ENCODE measurements at regions not wholly inside any gene's neighbourhood (a gene's known extent, or its start where the extent isn't known, plus 50 kb on each side); places are given as distances from the start of the nearest gene placed in this dataset.

- peaks cover 6% of the 10 kb centered on the region for H3K4me1 ChIP-seq (ENCODE audit: control insufficient read depth, insufficient read depth, low read length)
- H3K4me3 ChIP-seq (ENCODE audit: insufficient read depth, low read depth, low read length), result no peak overlapping the region
- H3K9me3 ChIP-seq (ENCODE audit: control insufficient read depth, low read length), result no peaks in the 10 kb centered on the region
- no peaks in the 10 kb centered on the region for H3K36me3 ChIP-seq (ENCODE audit: control insufficient read depth, insufficient read depth, low read length)
- no peak overlapping the region for H3K27ac ChIP-seq (ENCODE audit: insufficient read depth, low read depth, low read length, poor library complexity, severe bottlenecking)
- no peaks in the 10 kb centered on the region for H3K27me3 ChIP-seq (ENCODE audit: control insufficient read depth, insufficient read depth, low read length, poor library complexity, severe bottlenecking)
Measured at GRCh38 chr19:29390742-29391141, 135.1 kb upstream of the VSTM2B start.

GRCh38 chr19:29393915-29394460, 131.8 kb upstream of the VSTM2B start:
- Histone ChIP-seq H3K4me3 (ENCODE audit: insufficient read depth, low read depth, low read length) (no peak overlapping the region), H3K27me3 (ENCODE audit: control insufficient read depth, insufficient read depth, low read length, poor library complexity, severe bottlenecking) (no peaks in the 10 kb centered on the region), H3K9me3 (ENCODE audit: control insufficient read depth, low read length) (no peaks in the 10 kb centered on the region), H3K36me3 (ENCODE audit: control insufficient read depth, insufficient read depth, low read length) (no peaks in the 10 kb centered on the region), H3K27ac (ENCODE audit: insufficient read depth, low read depth, low read length, poor library complexity, severe bottlenecking) (no peak overlapping the region), H3K4me1 (ENCODE audit: control insufficient read depth, insufficient read depth, low read length) (peaks cover 10% of the 10 kb centered on the region)
- 73 to 75% methylated on average over 7 of the region's 7 CpGs for WGBS, 2 experiments

DNA sequence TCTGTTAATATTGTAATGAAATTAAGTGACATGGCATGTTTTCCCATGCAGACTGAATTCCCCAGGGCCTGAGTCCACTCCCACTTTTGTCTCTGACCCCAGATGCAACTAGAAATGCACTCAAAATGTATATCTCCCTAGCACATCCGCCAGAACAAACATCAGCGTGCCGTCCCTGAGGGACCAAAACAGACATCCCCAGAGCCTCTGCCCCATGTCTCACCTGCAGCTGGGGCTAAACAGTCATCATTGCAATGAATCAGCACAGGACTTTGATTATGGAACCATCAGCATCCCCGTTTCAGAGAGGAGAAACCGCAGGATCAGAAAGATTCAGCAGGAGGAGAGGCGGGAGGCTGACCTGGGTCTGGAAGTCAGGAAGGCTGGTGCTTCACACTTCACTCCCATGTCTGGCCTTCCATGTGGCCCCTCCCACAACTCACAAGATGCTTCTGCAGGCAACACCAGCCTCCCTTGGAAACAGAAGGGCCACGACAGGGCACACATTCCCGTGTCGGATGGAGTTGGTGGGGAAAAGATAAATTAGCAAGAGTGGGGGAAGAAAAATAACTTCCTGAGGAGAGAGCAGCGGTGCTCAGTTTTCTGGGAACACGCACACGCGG, 130.6 kb upstream of the VSTM2B start:
- no peaks in the 10 kb centered on the region for H3K9me3 ChIP-seq (ENCODE audit: control insufficient read depth, low read length)
- H3K27me3 ChIP-seq (ENCODE audit: control insufficient read depth, insufficient read depth, low read length, poor library complexity, severe bottlenecking), result no peaks in the 10 kb centered on the region
- H3K4me1 ChIP-seq (ENCODE audit: control insufficient read depth, insufficient read depth, low read length), result peaks cover 19% of the 10 kb centered on the region
- no peak overlapping the region for H3K4me3 ChIP-seq (ENCODE audit: insufficient read depth, low read depth, low read length)
- H3K36me3 ChIP-seq (ENCODE audit: control insufficient read depth, insufficient read depth, low read length), result no peaks in the 10 kb centered on the region
- H3K27ac ChIP-seq (ENCODE audit: insufficient read depth, low read depth, low read length, poor library complexity, severe bottlenecking), result no peak overlapping the region
- 82 to 85% methylated on average over 13 of the region's 13 CpGs for WGBS, 2 experiments

DNA sequence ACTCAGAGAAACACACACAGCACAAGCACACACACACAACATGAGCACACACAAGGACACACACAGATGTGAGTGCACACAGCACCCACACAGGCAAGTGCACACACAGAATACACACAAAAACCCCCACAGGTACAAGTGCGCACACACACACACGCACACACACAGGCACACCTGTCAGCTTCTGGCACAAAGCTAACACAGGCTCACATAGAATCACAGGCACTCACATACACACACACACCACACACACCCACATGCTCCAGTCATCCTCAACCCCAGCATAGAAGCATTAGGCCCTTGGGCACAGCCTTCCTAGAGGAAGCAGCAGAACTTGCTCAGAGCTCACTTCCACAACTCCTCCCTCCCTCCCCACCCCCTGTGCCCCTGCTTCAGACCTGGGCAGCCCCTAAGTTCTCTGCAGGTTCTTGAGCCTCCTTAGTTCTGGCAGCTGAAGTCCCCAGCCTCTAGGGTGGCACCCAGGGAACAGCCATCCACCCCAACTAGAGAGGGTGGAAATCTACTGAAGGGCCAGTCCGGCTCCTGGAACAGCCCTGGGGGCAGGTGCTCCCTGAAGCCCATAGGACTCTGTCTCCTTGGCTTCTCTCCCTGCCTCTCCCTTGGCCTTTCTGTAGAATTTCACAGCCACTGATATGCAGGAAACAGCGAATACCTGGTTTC, 129.9 kb upstream of the VSTM2B start:
- no peaks in the 10 kb centered on the region for H3K36me3 ChIP-seq (ENCODE audit: control insufficient read depth, insufficient read depth, low read length)
- WGBS, 2 experiments, result 91 to 94% methylated on average over 4 of the region's 4 CpGs

DNA sequence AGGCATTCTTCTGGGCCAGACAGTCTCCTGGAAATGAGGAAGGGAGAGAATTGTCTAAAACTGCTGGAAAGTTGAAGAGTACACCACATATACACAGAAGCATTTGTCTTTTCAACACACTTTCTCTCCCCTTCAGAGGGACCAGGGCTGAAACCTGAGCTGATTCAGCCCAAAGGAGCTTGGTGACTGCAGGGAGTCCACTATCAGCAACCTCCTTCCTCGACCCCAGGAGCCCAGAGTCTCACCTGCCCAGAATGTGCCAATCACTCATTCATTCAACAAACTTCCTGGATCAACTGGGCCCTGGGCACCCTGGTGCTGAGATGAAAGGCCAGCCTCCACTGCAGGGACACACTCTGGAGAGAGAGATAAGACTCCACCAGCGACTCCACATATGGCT, 128.9 kb upstream of the VSTM2B start:
- WGBS, 2 experiments, result 47 to 54% methylated on average over 2 of the region's 2 CpGs
- no peak overlapping the region for H3K4me3 ChIP-seq (ENCODE audit: insufficient read depth, low read depth, low read length)
- no peaks in the 10 kb centered on the region for H3K36me3 ChIP-seq (ENCODE audit: control insufficient read depth, insufficient read depth, low read length)
- no peaks in the 10 kb centered on the region for H3K27me3 ChIP-seq (ENCODE audit: control insufficient read depth, insufficient read depth, low read length, poor library complexity, severe bottlenecking)
- no peak overlapping the region for H3K27ac ChIP-seq (ENCODE audit: insufficient read depth, low read depth, low read length, poor library complexity, severe bottlenecking)
- H3K9me3 ChIP-seq (ENCODE audit: control insufficient read depth, low read length), result no peaks in the 10 kb centered on the region
- H3K4me1 ChIP-seq (ENCODE audit: control insufficient read depth, insufficient read depth, low read length), result peaks cover 24% of the 10 kb centered on the region

More for the DNA sequence above, 129.9 kb upstream of the VSTM2B start:
- no peak overlapping the region for H3K27ac ChIP-seq (ENCODE audit: insufficient read depth, low read depth, low read length, poor library complexity, severe bottlenecking)
- peaks cover 24% of the 10 kb centered on the region for H3K4me1 ChIP-seq (ENCODE audit: control insufficient read depth, insufficient read depth, low read length)
- H3K9me3 ChIP-seq (ENCODE audit: control insufficient read depth, low read length), result no peaks in the 10 kb centered on the region
- no peak overlapping the region for H3K4me3 ChIP-seq (ENCODE audit: insufficient read depth, low read depth, low read length)
- H3K27me3 ChIP-seq (ENCODE audit: control insufficient read depth, insufficient read depth, low read length, poor library complexity, severe bottlenecking), result no peaks in the 10 kb centered on the region

GRCh38 chr19:29397748-29398147, 128.0 kb upstream of the VSTM2B start:
- no peaks in the 10 kb centered on the region for H3K36me3 ChIP-seq (ENCODE audit: control insufficient read depth, insufficient read depth, low read length)
- H3K27me3 ChIP-seq (ENCODE audit: control insufficient read depth, insufficient read depth, low read length, poor library complexity, severe bottlenecking), result no peaks in the 10 kb centered on the region
- no peak overlapping the region for H3K4me3 ChIP-seq (ENCODE audit: insufficient read depth, low read depth, low read length)
- WGBS, 2 experiments, result 91 to 93% methylated on average over 7 of the region's 7 CpGs
- peaks cover 24% of the 10 kb centered on the region for H3K4me1 ChIP-seq (ENCODE audit: control insufficient read depth, insufficient read depth, low read length)
- H3K27ac ChIP-seq (ENCODE audit: insufficient read depth, low read depth, low read length, poor library complexity, severe bottlenecking), result no peak overlapping the region
- H3K9me3 ChIP-seq (ENCODE audit: control insufficient read depth, low read length), result no peaks in the 10 kb centered on the region

DNA sequence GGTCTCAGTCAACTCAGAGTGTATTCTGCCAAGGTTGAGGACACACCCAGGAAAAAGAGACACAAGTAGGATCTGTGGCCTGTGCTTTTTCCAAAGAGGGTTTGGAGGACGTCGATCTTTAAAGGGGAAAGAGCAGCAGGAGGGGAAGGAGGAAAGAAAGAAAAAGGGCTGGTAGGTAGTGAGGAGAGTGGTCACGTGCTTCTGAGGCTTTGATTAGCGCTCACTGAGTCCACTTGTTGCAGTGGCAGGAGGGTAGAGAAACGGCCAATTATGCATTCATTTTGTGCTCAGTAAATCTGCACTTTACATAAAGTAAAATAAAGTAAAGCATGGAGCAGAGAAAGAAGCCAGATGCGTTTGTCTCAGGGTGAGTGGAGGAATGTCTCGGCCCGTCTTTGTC, 126.0 kb upstream of the VSTM2B start:
- Histone ChIP-seq H3K4me1 (ENCODE audit: control insufficient read depth, insufficient read depth, low read length) (peaks cover 34% of the 10 kb centered on the region), H3K27me3 (ENCODE audit: control insufficient read depth, insufficient read depth, low read length, poor library complexity, severe bottlenecking) (no peaks in the 10 kb centered on the region), H3K9me3 (ENCODE audit: control insufficient read depth, low read length) (no peaks in the 10 kb centered on the region), H3K27ac (ENCODE audit: insufficient read depth, low read depth, low read length, poor library complexity, severe bottlenecking) (no peak overlapping the region), H3K4me3 (ENCODE audit: insufficient read depth, low read depth, low read length) (no peak overlapping the region), H3K36me3 (ENCODE audit: control insufficient read depth, insufficient read depth, low read length) (no peaks in the 10 kb centered on the region)
- WGBS, 2 experiments, result 55 to 59% methylated on average over 8 of the region's 8 CpGs

DNA sequence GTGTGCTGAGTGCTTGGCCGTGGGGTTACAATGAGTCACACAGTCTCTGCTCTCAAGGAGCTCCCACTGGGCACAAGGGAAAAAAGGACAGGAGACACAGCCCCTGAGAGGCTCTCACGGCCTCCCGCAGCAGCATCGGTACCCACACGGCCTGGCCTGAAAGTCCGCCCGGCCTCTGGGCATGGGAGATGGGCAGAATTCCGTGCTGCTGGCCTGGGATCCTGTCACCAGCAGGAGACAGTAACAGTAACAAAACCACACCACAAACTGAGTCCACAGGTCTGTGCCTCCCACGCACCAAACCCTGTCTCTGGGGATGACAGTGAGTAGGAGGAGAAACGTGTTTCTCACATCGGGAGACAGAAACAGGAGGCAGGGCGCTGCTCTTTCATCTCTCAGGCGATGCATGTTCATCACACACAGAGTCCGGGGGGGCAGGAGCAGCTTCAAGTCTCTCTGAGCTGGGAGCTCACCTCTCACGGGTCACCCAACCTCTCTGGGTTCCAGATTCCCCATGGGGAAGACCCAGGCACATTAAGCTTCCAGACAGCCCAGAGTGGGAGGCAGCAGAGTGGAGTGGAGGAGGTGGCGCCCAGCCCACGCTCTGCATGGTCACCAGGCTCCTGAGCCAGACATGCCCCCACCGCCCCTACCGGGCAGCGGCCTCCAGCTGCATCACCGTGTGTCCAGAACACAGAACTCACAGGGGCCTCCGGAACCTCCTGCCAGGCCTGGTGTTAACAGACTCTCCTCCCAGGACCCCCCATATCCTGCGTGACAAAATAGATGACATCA, 124.7 kb upstream of the VSTM2B start:
- Histone ChIP-seq H3K27ac (ENCODE audit: insufficient read depth, low read depth, low read length, poor library complexity, severe bottlenecking) (no peak overlapping the region), H3K9me3 (ENCODE audit: control insufficient read depth, low read length) (no peaks in the 10 kb centered on the region), H3K27me3 (ENCODE audit: control insufficient read depth, insufficient read depth, low read length, poor library complexity, severe bottlenecking) (no peaks in the 10 kb centered on the region), H3K4me1 (ENCODE audit: control insufficient read depth, insufficient read depth, low read length) (peaks cover 44% of the 10 kb centered on the region), H3K4me3 (ENCODE audit: insufficient read depth, low read depth, low read length) (no peak overlapping the region), H3K36me3 (ENCODE audit: control insufficient read depth, insufficient read depth, low read length) (no peaks in the 10 kb centered on the region)
- 91 to 93% methylated on average over 23 of the region's 23 CpGs for WGBS, 2 experiments

GRCh38 chr19:29401712-29402421, 123.9 kb upstream of the VSTM2B start:
- no peaks in the 10 kb centered on the region for H3K9me3 ChIP-seq (ENCODE audit: control insufficient read depth, low read length)
- no peak overlapping the region for H3K4me3 ChIP-seq (ENCODE audit: insufficient read depth, low read depth, low read length)
- peaks cover 40% of the 10 kb centered on the region for H3K4me1 ChIP-seq (ENCODE audit: control insufficient read depth, insufficient read depth, low read length)
- no peak overlapping the region for H3K27ac ChIP-seq (ENCODE audit: insufficient read depth, low read depth, low read length, poor library complexity, severe bottlenecking)
- WGBS, 2 experiments, result 92 to 93% methylated on average over 14 of the region's 14 CpGs
- H3K27me3 ChIP-seq (ENCODE audit: control insufficient read depth, insufficient read depth, low read length, poor library complexity, severe bottlenecking), result no peaks in the 10 kb centered on the region
- H3K36me3 ChIP-seq (ENCODE audit: control insufficient read depth, insufficient read depth, low read length), result no peaks in the 10 kb centered on the region

Data from ectodermal cell (in vitro differentiated cells).